GM12878 (cell line): ENCODE measurements at regions not wholly inside any gene's neighbourhood (a gene's known extent, or its start where the extent isn't known, plus 50 kb on each side); places are given as distances from the start of the nearest gene placed in this dataset.

Source experiments
- CTCF ChIP-seq, 3 experiments: IDR thresholded peaks in 2 of 3; conservative IDR thresholded peaks in 1 of 3; 2 replicates each; pipeline ENCODE4 v1.5.1; 2011; ENCODE audit warnings: low read depth in 3 of 3, low read length in 3 of 3, mild to moderate bottlenecking in 3 of 3, control low read depth in 2 of 3, moderate library complexity in 2 of 3, inconsistent platforms in 1 of 3, mixed read lengths in 1 of 3; ENCODE audit not compliant: control insufficient read depth in 2 of 3, insufficient read depth in 1 of 3; ENCODE audit errors: extremely low read depth in 1 of 3
- IRF5 ChIP-seq: fragments of 450-650 bp; IDR thresholded peaks from 2 replicates; pipeline ENCODE4 v1.6.1; 2017; ENCODE audit warnings: borderline replicate concordance
- MAX ChIP-seq: IDR thresholded peaks from 2 replicates; pipeline ENCODE4 v1.6.1; 2012; ENCODE audit warnings: low read depth, low read length, improper control_type of control experiment
- MTA3 ChIP-seq: IDR thresholded peaks from 2 replicates; pipeline ENCODE4 v1.6.1; 2012; ENCODE audit warnings: low read length, inconsistent platforms, borderline replicate concordance
- POLR2A ChIP-seq: IDR thresholded peaks from 2 replicates; pipeline ENCODE4 v1.6.1; 2011; ENCODE audit warnings: low read depth, mild to moderate bottlenecking, low read length
- RFX5 ChIP-seq: IDR thresholded peaks from 2 replicates; pipeline ENCODE4 v1.6.1; 2011; ENCODE audit warnings: low read depth, low read length, improper control_type of control experiment
- SIN3A ChIP-seq: IDR thresholded peaks from 2 replicates; pipeline ENCODE4 v1.6.1; 2012; ENCODE audit warnings: low read depth, low read length, improper control_type of control experiment
- SP1 ChIP-seq: IDR thresholded peaks from one replicate; pipeline ENCODE4 v1.6.1; 2011; ENCODE audit warnings: low read depth, low read length

- no peak for TF ChIP-seq IRF5
- TF ChIP-seq RFX5: no peak
- no peak for TF ChIP-seq POLR2A
- TF ChIP-seq CTCF (IDR thresholded peaks at IDR 0.05 in 2 of 3, conservative IDR thresholded peaks at IDR 0.05 in 1 of 3; ENCODE audit: control insufficient read depth in 2 of 3, extremely low read depth in 1 of 3, insufficient read depth in 1 of 3, low read depth in 3 of 3, low read length in 3 of 3): no peak
- TF ChIP-seq MAX: no peak
- TF ChIP-seq SP1: no peak
- TF ChIP-seq MTA3: no peak
- TF ChIP-seq SIN3A: no peak
These were observed 308.1 kb downstream of the EPM2A start for GRCh38 chr6:145427232-145427631.
